IPS-NIHi11 (cell line): ENCODE measurements at regions not wholly inside any gene's neighbourhood (a gene's known extent, or its start where the extent isn't known, plus 50 kb on each side); places are given as distances from the start of the nearest gene placed in this dataset.
A peak's percentile ranks its signal among the peaks of the same experiment; 100 is the strongest.

Source experiments
- DNase-seq: peaks from one replicate; pipeline ENCODE4 v3.0.0; 2012; ENCODE audit warnings: mixed read lengths, low spot score

DNA sequence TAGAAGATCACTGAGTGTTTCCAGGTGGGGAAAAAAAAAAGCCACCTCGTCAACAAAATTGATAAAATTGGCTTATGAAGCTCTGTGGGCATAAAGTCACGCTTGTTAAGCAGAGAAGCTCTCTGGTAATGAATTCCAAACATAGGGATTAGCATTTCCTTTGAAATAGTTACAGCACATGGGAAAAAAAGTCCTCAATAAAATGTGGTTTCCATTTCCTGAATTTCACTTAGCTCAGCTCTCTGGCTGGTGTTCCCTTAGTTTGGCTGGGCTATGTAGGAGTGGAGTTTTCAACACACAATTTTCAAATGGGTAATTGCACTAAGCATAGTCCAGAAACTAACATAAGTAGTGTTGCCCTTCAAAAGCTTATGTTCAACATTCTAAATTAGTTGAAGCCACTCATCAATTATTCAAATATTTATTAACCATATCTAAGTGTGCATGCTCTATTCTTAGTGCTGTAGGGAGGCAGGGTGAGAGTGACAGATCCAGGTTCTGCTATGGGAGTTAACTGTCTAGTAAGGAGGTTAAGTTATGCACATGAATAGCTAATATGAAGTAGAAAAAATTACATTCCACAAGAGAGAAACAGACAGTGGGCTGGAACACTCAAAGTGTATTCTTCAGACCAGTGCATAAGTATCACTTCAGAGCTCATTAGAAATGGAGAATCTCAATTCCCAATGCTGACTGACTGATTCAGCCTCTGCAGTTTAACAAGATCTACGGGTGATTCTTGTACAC is 445.7 kb downstream of the SMARCA1 start:
- DNase-seq, result no peak

- DNase-seq, result no peak
Measured at GRCh38 chrX:129071390-129071789, 451.9 kb downstream of the SMARCA1 start.

GRCh38 chrX:129065895-129066294 is 457.4 kb downstream of the SMARCA1 start:
- no peak for DNase-seq

- no peak for DNase-seq
Measured at GRCh38 chrX:129058405-129058804, 464.9 kb downstream of the SMARCA1 start.

- DNase-seq, result no peak
Measured at GRCh38 chrX:129043138-129043537, 480.2 kb downstream of the SMARCA1 start.

DNA sequence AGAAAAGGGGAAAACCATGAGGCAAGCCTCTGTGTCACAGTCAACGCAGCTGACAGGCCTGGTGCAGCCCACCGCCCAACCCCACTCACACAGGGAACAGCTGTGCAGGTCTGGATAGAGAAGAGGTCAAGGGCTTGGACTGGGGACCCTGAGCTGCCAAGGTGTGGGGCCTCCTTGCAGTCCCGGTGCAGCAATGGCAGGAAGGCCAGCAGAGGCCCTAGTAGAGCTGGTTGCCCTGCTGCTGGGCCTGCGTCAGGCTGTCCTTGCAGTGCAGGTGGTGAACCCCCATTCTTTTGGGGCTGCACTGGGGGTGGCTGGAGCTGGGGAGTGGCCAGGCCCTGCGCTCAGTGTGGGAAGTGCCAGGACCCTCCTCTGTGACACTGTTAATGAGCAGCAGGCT is 482.0 kb downstream of the SMARCA1 start:
- no peak for DNase-seq

DNA sequence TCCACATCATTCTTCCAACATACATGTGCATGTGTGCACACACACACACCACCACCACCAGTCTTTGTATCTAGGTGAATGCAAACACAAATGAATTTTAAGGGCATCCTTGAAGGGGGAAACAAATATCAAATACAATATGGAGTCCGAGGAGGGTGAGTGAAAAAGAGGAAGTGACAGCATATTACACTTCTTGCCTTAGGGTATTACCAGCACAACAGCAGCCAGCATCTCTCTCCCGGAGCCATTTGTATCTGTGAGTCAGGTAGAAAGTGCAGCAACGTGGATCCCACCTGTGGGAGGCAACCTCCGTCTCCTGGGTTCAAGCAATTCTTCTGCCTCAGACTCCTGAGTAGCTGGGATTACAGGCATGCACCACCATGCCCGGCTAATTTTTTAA is 483.2 kb downstream of the SMARCA1 start:
- no peak for DNase-seq

- DNase-seq, result no peak
Measured at GRCh38 chrX:129039176-129039575, 484.1 kb downstream of the SMARCA1 start.

- no peak for DNase-seq
Measured at GRCh38 chrX:129037389-129037788, 485.9 kb downstream of the SMARCA1 start.

DNA sequence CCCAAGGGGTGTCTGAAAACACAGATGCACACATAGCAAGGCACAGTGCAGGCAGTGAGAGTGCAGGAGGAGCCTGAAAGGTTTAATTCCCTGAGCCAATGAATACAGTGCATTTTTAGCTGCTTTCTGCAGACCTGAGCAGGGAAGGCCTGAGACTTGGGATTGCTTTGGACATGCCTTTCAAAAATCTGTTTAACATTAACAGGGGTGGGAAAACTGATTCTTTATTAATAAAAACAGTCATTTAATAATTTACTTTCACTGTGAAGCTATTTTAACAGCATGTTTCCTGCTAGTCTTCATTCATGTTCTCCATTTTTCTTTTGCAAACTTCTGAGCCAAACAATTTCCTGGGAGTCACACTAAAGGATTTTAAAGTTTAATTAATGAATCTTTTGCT is 488.1 kb downstream of the SMARCA1 start:
- no peak for DNase-seq

GRCh38 chrX:129034196-129034595 is 489.1 kb downstream of the SMARCA1 start:
- no peak for DNase-seq

DNA sequence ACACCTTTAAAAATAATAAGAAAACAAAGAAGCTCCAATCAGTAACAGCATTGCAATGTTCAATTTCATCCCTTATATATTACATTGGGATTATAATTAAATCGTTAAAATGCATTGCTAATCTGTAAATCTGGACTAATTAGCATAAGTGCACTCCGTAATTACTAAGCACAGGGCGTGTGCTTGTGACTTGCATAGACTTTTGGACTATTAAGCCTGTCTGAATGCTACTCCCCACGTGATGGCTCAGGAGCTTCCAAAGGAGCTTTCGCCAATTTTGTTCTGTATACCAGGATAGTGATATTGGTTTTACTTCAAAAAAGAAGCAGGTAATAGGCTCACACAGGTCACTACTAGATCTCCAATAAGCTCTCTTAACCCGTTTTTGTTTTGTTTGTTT is 497.1 kb downstream of the SMARCA1 start:
- DNase-seq, result no peak

- no peak for DNase-seq
Measured at GRCh38 chrX:129025376-129025775, 497.9 kb downstream of the SMARCA1 start.

GRCh38 chrX:129019412-129019811 is 503.9 kb downstream of the SMARCA1 start:
- no peak for DNase-seq

- DNase-seq, result no peak
Measured at GRCh38 chrX:129015381-129015780, 507.9 kb downstream of the SMARCA1 start.

DNA sequence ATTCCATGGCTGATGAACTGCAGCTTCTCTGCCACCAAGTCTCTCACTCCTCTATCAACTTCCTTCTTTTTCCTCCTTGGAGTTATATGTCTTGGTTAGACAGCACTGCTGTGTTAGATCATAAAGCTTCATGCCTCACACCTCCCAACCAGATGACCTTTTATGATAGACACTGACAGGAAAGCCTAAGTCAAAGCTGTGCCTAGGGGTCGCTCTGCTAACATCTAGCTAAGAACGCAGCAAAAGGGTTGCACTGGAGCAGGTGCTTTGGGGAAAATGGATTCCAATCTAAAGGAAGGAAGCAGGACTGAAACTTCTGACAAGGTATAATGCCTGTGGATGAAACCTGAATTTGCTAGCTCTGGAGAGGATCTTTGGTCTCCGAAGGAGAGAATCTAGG is 509.7 kb downstream of the SMARCA1 start:
- DNase-seq, result no peak

- no peak for DNase-seq
Measured at GRCh38 chrX:129007631-129008030, 515.7 kb downstream of the SMARCA1 start.

- DNase-seq, result no peak
Measured at GRCh38 chrX:129006491-129006890, 516.8 kb downstream of the SMARCA1 start.

GRCh38 chrX:129000797-129001196 is 522.5 kb downstream of the SMARCA1 start:
- DNase-seq, result no peak

DNA sequence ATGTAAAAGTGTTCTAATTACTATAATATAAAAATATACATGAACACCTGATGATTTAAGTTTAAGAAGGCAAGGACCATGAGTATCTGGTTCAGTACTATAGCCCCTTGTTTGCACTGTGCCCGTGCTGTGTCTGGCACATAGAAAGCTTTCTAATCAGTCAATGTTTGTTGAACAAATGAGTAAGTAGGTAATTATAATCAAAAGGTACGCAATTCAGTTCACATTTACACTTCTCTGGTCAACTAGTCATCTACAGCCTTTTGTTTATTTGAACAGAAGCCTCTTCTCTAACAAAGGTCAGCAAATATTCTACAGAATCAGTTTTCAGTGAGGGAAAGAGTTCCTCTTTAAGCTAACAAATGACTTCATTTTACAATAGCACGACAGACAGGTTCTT is 523.3 kb downstream of the SMARCA1 start:
- DNase-seq, result no peak

- peak; percentile 14 for DNase-seq
Measured at GRCh38 chrX:128992107-128992971, 531.0 kb downstream of the SMARCA1 start.

DNA sequence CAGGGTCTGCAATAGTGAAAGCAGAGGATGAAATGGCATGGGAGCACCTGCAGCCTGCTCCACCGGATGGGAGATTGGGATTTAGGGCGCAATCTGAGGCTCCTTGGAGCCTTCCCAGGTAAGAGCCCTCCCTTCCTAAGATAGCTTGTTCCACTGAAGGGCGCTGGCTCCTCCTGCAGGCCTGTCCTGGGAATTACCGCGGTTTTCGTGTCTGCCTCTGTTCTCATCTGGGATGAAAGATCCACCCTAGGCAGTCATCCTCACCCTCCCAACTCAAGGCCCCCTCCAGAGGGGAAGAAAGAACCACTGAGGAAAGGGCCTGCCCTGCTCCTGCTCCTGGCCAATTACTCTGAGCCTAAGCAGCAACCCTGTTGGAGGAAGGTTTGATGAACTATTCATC is 547.5 kb downstream of the SMARCA1 start:
- peak; percentile 70 for DNase-seq

GRCh38 chrX:128973033-128973432 is 550.3 kb downstream of the SMARCA1 start:
- DNase-seq, result no peak
